GM12878 (cell line): ENCODE measurements at regions not wholly inside any gene's neighbourhood (a gene's known extent, or its start where the extent isn't known, plus 50 kb on each side); places are given as distances from the start of the nearest gene placed in this dataset.

Experiments
- ATAC-seq: fragments of 200-7000 bp; cut with Tn5 transposase; 3 replicates; pipeline ENCODE4 v1.9.1; 2020; ENCODE audit warnings: mild to moderate bottlenecking, moderate library complexity
- BruUV-seq: library from RNA; stranded (reverse); fragments of 400-500 nt; replicated peaks from 2 replicates; lab custom pipeline; 2021; lab: Mats Ljungman, UMichigan
- CTCF ChIA-PET: fragments of 300-600 bp; sonication (Branson Sonifier 250); formaldehyde crosslinking; extraction: SDS; loops from one replicate; lab custom pipeline; 2021; ENCODE audit warnings: inconsistent platforms; lab: Yijun Ruan, JAX
- POLR2A ChIA-PET: fragments of 350-600 bp; formaldehyde crosslinking; extraction: SDS; loops from one replicate; lab custom pipeline; 2021; ENCODE audit warnings: inconsistent platforms; lab: Charles Lee
- RAD21 ChIA-PET: fragments of 300-600 bp; sonication (Branson Sonifier 250); formaldehyde crosslinking; loops from one replicate; lab custom pipeline; 2023; ENCODE audit warnings: antibody characterized with exemption; ENCODE audit not compliant: unreplicated experiment; lab: Charles Lee
- SMC1A ChIA-PET: fragments of 300-600 bp; sonication (Branson Sonifier 250); formaldehyde crosslinking; loops from one replicate; lab custom pipeline; 2023; ENCODE audit not compliant: unreplicated experiment, uncharacterized antibody; lab: Charles Lee
- DNase-seq: peaks from one replicate; pipeline ENCODE4 v3.0.0-alpha.2; 2011; ENCODE audit warnings: low read depth, low spot score
- FAIRE-seq: peaks from 3 replicates; lab custom pipeline; 2011; peaks lifted over from hg19 to GRCh38; lab: Jason Lieb, UNC
- H2AFZ ChIP-seq: 2 replicates; pipeline ENCODE4 v1.6.0; 2011; ENCODE audit warnings: low read depth, low read length, control low read depth; ENCODE audit not compliant: control insufficient read depth
- H3K27ac ChIP-seq: 2 replicates; pipeline ENCODE4 v1.5.1; 2011; ENCODE audit warnings: control low read depth; ENCODE audit not compliant: control insufficient read depth, insufficient read depth
- H3K27me3 ChIP-seq, 2 experiments: replicated peaks in 1 of 2; 2 replicates each; pipeline versions ENCODE4 v1.6.0 to v1.6.1; 2011; ENCODE audit warnings: low read length in 1 of 2; ENCODE audit not compliant: control insufficient read depth in 2 of 2, insufficient read depth in 2 of 2
- H3K36me3 ChIP-seq, 2 experiments: 2 replicates each; pipeline ENCODE4 v1.5.1; 2011; ENCODE audit warnings: low read length in 1 of 2; ENCODE audit not compliant: control insufficient read depth in 2 of 2, insufficient read depth in 2 of 2
- H3K4me1 ChIP-seq: 2 replicates; pipeline ENCODE4 v1.6.1; 2011; ENCODE audit warnings: mild to moderate bottlenecking, low read length, moderate library complexity, mixed read lengths; ENCODE audit not compliant: control insufficient read depth, insufficient read depth
- H3K4me2 ChIP-seq: 2 replicates; pipeline ENCODE4 v1.6.0; 2011; ENCODE audit warnings: control low read depth; ENCODE audit not compliant: control insufficient read depth, insufficient read depth
- H3K4me3 ChIP-seq: fragments of 200-600 bp; sonication (generic); 2 replicates; pipeline ENCODE4 v1.5.1; 2016
- H3K79me2 ChIP-seq: 2 replicates; pipeline ENCODE4 v1.6.0; 2011; ENCODE audit warnings: low read length; ENCODE audit not compliant: control insufficient read depth, insufficient read depth
- H3K9ac ChIP-seq: 2 replicates; pipeline ENCODE4 v1.8.0; 2011; ENCODE audit warnings: low read length, control low read depth, mixed read lengths; ENCODE audit not compliant: control insufficient read depth, insufficient read depth
- H3K9me3 ChIP-seq: replicated peaks from 3 replicates; pipeline ENCODE4 v1.5.1; 2011; ENCODE audit warnings: mild to moderate bottlenecking, low read length; ENCODE audit not compliant: control insufficient read depth, insufficient read depth
- H4K20me1 ChIP-seq: 2 replicates; pipeline ENCODE4 v1.6.0; 2011; ENCODE audit not compliant: control insufficient read depth, insufficient read depth
- CREB1 ChIP-seq: IDR thresholded peaks from 2 replicates; pipeline ENCODE4 v1.6.1; 2012; ENCODE audit warnings: low read depth, mild to moderate bottlenecking, inconsistent platforms
- E2F4 ChIP-seq: IDR thresholded peaks from 2 replicates; pipeline ENCODE4 v1.6.1; 2012; ENCODE audit warnings: low read depth, low read length, improper control_type of control experiment
- EGR1 ChIP-seq, 2 experiments: IDR thresholded peaks; 1 replicate in 1 of 2; 2 replicates in 1 of 2; pipeline ENCODE4 v1.6.1; 2011 to 2012; ENCODE audit warnings: low read depth in 2 of 2, low read length in 2 of 2, borderline replicate concordance in 1 of 2, mild to moderate bottlenecking in 1 of 2, moderate library complexity in 1 of 2
- GATAD2B ChIP-seq: fragments of 450-650 bp; conservative IDR thresholded peaks from 2 replicates; pipeline ENCODE4 v1.6.1; 2017; ENCODE audit warnings: low read depth, mild to moderate bottlenecking, moderate library complexity
- HDGF ChIP-seq: fragments of 450-650 bp; IDR thresholded peaks from 2 replicates; pipeline ENCODE4 v1.6.1; 2016; ENCODE audit warnings: antibody characterized with exemption
- MXI1 ChIP-seq: fragments of 150-350 bp; IDR thresholded peaks from 2 replicates; pipeline ENCODE4 v1.6.1; 2011; ENCODE audit warnings: low read depth, mild to moderate bottlenecking, inconsistent platforms, low read length, improper control_type of control experiment
- RAD21 ChIP-seq: IDR thresholded peaks from 2 replicates; pipeline ENCODE4 v1.6.1; 2011; ENCODE audit warnings: mild to moderate bottlenecking, low read depth, low read length, moderate library complexity; ENCODE audit not compliant: insufficient read depth
- SMARCA5 ChIP-seq: fragments of 450-650 bp; IDR thresholded peaks from 2 replicates; pipeline ENCODE4 v1.6.1; 2017; ENCODE audit warnings: mild to moderate bottlenecking
- STAT1 ChIP-seq: fragments of 450-650 bp; conservative IDR thresholded peaks from 2 replicates; pipeline ENCODE4 v1.6.1; 2014; ENCODE audit warnings: antibody characterized with exemption, mild to moderate bottlenecking
- TARDBP ChIP-seq: IDR thresholded peaks from 2 replicates; pipeline ENCODE4 v1.6.1; 2016; ENCODE audit warnings: borderline replicate concordance
- TCF12 ChIP-seq: IDR thresholded peaks from 2 replicates; pipeline ENCODE4 v1.6.1; 2011; ENCODE audit warnings: low read depth, mild to moderate bottlenecking, low read length
- ZNF207 ChIP-seq: fragments of 450-650 bp; IDR thresholded peaks from 2 replicates; pipeline ENCODE4 v1.6.1; 2014; ENCODE audit warnings: antibody characterized with exemption, mild to moderate bottlenecking, borderline replicate concordance
- ZNF384 ChIP-seq: IDR thresholded peaks from 2 replicates; pipeline ENCODE4 v1.6.1; 2012; ENCODE audit warnings: low read depth, mild to moderate bottlenecking, low read length, improper control_type of control experiment, borderline replicate concordance
- WGBS: methylation state at CpG from one replicate; pipeline ENCODE4 v1.1.6; 2016; ENCODE audit warnings: low lambda C conversion rate; ENCODE audit not compliant: insufficient replicate concordance, insufficient coverage; ENCODE audit errors: missing lambda C conversion rate; 5-methylcytosine and 5-hydroxymethylcytosine counted together
- in situ Hi-C: fragments of 300-500 bp; cut with MboI; formaldehyde crosslinking; loops from 9 replicates; pipeline ENCODE4 v1.14.3; 2018; ENCODE audit warnings: mixed read lengths
- intact Hi-C: fragments of 100-400 bp; cut with micrococcal nuclease; formaldehyde crosslinking; loops from one replicate; pipeline ENCODE4 v1.14.2; 2022; ENCODE audit not compliant: unreplicated experiment

GRCh38 chr6:40937491-40937890, 101.5 kb downstream of the UNC5CL start:
- no peak for TF ChIP-seq TCF12
- no peak for TF ChIP-seq RAD21
- TF ChIP-seq MXI1: no peak
- no peak for TF ChIP-seq ZNF384
- no peak for TF ChIP-seq E2F4
- TF ChIP-seq STAT1: no peak
- no peak for TF ChIP-seq CREB1
- no peak for TF ChIP-seq HDGF
- TF ChIP-seq TARDBP: no peak
- TF ChIP-seq GATAD2B: no peak
- TF ChIP-seq ZNF207: no peak
- TF ChIP-seq EGR1 (IDR thresholded peaks at IDR 0.05; ENCODE audit: borderline replicate concordance in 1 of 2, low read depth in 2 of 2, low read length in 2 of 2): no peak
- TF ChIP-seq SMARCA5: no peak
- SMC1A ChIA-PET: interaction anchor here (1.0 kb wide), 1 partner anchor 188 kb away, joined by 3 read pairs; no protein-coding TSS in a partner anchor
- intact Hi-C loops (no loop called here), in situ Hi-C loops (no loop called here)
- H3K4me1 ChIP-seq: no peaks in the 10 kb centered on the region
- BruUV-seq: no TSS peak
- H4K20me1 ChIP-seq: no peaks in the 10 kb centered on the region
- H3K27ac ChIP-seq: no peak overlapping the region
- CTCF ChIA-PET: interaction anchor here (0.6 kb wide), 1 partner anchor 553 kb away, joined by 3 read pairs; no protein-coding TSS in a partner anchor
- no peaks in the 10 kb centered on the region for H3K36me3 ChIP-seq
- H3K79me2 ChIP-seq: no peaks in the 10 kb centered on the region
- H3K9ac ChIP-seq: no peak overlapping the region
- H3K9me3 ChIP-seq: no peaks in the 10 kb centered on the region
- no peak overlapping the region for H3K4me2 ChIP-seq
- no peak overlapping the region for H3K4me3 ChIP-seq
- no peak overlapping the region for H2AFZ ChIP-seq
- FAIRE-seq (no peak), DNase-seq (no peak), ATAC-seq (no peak)
- H3K27me3 ChIP-seq: peaks cover 0 to 3% of the 10 kb centered on the region in 2 experiments; a peak in 2 of 4 replicates
- POLR2A ChIA-PET: no interaction called here
- RAD21 ChIA-PET: no interaction called here
- 0% methylated on average over 2 of the region's 2 CpGs for WGBS
